GM19455 (cell line): ENCODE measurements at regions not wholly inside any gene's neighbourhood (a gene's known extent, or its start where the extent isn't known, plus 50 kb on each side); places are given as distances from the start of the nearest gene placed in this dataset.
A peak's percentile ranks its signal among the peaks of the same experiment; 100 is the strongest.
"Not testable (repeated sequence)": the region's sequence is repeated elsewhere in the genome, so short reads cannot be mapped to it uniquely, and the experiment has no call there.

ENCODE experiments used
- ATAC-seq: cut with Tn5 transposase; IDR thresholded peaks from one replicate; pipeline ENCODE4 v1.9.1; 2021; ENCODE audit not compliant: unreplicated experiment

DNA sequence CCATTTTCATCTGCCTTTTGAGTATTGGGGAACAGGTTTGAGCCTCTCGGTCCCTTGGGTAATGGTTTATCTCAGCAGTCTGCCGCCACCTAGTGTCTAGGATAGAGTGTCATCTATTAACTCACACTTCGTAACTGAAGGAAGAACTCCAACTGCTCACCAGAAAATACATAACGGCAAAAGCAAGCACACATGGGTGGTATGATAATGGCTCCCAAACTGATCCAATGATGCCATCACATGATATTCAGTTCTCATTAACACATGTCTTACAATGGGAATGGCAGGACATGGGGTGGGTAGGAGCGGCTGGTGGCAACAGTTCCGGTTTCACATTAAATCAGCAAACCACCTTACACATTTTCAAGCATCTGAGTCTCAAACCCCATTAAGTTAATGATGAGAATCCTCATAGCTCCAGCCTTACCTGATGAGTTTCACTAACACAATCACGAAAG lies 110.7 kb upstream of the PHACTR1 start:
- peak; percentile 49 for ATAC-seq

DNA sequence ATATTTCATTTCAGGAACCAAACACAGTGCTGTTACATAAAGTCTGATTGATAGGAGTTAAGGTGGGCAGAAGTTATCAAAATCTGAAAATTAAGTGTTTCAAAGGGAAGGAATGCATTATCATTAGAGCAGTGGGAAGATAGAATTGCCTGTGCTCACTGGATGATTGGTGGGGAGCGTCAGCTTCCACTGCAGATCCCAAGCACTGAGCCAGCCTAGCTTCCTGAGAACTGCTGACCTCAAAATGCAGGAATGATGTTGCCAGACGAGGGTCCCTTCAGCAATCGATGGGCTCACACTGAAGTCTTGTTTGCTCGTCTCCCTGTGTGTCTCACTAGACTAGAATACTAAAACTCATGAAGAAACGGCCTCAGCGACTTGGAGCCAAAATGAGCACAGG lies 110.0 kb upstream of the PHACTR1 start:
- ATAC-seq = no peak

DNA sequence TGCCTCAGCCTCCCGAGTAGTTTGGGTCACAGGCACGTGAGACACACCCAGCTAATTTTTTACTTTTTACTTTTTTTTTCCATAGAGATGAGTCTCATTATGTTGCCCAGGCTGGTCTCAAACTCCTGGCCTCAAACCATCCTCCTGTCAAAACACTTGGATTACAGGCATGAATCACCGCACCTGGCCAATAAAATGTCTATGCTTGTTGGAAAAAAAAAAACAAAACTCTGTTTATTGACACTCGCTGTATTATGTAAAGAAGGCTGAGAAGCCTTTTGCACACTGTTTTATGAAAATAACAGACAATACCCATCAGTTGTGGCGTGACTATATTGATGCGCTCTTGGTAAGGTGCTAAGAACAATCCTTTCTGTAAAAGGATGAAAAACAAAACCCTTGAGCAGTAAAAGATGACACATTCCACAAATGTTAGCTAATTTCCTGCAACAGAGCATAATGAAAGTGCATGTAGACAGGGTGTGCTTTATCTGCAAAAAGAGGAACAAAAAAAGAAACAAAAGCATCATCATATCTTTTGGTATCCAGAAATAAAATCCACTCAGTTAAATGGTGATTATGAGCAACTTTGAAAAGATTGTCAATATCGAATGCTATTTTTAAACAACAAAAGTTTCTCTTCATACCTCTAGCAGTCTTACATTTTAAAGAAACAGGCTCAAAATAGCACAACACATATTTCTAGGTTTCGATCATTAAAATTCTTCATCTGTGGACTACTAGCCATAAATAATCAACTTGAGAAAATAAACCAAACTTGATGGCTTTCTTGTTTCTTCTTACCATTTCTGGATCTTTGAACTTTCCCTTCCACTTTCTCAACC lies 108.3 kb upstream of the PHACTR1 start:
- ATAC-seq = peak; percentile 75

DNA sequence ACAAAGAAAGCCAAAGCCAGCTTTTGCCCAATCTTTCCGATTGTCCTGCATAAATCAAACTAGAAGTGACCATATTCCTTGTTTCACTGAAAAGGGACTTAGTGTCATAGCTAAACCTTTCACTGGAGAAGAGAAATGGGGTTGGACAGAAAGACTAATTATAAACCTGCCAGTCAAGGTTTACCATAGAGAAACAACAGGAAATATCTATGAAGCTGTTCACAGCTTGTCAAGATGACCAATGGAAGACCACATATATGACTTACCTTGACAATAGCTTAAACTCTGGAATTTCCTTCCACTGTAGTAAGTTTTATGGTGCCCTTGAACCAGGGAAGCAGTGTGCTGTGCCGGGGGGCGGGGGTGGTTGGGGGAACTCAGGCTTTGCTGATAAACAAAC lies 107.7 kb upstream of the PHACTR1 start:
- peak; percentile 8 for ATAC-seq

DNA sequence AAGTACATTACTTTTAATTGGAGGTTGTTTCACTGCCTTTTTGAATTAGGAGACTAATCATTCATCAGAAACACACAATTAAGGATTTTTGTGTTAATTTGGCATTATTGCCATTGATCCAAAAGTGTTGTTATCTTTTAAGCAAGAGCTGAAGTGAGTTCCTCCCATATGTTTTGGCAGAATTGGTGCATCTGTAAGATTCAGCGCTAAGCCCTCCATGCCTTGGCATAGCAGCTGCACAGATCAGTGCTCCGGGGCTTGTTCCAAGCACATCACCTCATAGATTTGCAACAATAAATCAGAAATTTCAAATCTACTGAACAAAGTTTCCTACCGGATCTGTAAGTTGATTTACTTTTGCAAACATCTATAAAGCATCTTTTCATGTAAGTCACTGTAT lies 106.8 kb upstream of the PHACTR1 start:
- ATAC-seq = no peak

DNA sequence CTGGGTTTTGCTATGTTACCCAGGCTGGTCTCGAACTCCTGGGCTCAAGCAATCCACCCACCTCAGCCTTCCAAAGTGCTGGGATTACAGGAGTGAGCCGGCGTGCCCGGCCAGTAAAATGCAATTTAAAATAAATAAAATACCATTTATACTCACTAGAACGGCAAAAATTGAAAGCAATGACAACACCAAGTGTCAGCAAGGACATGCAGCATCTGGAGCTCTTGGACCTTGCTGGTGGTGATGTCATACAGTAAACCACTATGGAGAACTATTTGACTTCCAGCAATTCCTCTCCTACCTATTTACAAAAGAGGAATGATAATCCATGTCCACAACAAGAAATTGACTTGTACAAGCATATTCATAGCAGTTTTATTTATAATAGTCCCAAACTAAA lies 105.7 kb upstream of the PHACTR1 start:
- no peak for ATAC-seq

DNA sequence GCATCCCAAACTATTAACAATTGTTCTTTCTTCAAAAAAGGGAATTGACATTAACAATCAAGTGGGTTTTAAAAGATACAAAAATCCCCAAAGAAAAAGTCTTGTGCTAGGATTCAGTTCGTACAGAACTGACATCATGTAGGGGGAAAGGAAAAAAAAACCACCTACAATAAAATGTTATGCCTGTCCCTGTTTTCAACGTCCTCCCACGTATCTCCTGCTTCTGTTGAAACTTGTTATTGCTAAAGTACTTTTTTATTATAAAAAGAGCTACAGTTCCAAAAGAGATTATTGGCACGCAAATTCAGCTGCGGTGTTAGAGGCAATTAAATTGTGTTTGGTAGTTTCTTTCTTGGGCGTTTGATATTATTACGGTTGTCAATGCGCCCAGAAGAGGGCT lies 102.8 kb upstream of the PHACTR1 start:
- no peak for ATAC-seq

DNA sequence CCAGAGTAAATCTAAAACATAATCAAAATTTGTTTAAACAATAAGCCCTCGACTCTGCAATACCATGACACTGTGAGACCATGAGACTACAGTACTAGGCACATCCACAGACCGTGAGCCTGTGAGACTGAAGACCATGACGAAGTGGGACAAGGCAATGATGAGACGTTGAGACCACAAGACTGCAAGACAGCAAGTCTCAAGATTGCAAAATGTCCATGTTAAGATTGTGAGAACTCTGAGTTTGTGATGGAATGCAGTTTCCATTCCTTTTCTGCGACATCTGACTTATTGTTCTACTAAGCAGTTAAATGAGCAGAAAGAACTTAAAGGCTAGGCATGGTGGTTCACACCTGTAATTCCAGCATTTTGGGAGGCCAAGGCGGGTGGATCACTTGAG lies 102.1 kb upstream of the PHACTR1 start:
- ATAC-seq = no peak

DNA sequence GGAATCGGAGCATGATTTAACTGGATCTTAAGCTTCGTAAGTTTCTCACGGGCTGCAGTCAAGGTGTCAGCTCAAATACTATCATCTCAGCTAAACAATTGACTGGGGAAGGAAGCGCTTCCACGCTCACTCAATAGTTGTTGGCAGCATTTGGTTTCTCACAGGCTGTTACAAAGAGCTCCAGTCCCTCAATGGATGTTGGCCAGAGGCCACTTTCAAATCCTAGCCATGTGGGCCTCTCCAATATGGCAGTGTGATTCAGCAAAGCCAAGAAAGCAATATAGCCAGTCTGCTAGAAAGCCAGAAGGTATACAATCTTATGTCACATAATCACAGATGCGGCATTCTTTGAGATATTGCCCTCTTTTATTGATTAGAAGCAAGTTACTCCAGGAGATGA lies 98.3 kb upstream of the PHACTR1 start:
- no peak for ATAC-seq

DNA sequence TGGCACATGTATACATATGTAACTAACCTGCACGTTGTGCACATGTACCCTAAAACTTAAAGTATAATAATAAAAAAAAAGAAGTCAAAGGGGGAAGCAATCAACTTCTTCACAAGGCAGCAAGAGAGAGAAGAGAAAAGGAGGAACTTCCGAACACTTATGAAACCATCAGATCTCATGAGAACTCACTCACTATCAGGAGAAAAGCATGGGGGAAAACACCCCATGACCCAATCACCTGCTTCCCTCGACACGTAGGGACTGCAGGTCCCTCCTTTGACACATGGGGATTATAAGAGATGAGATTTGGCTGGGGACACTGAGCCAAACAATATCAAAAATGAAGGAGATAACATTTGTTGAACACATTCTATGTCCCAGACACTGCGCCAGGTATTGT lies 94.8 kb upstream of the PHACTR1 start:
- no peak for ATAC-seq

DNA sequence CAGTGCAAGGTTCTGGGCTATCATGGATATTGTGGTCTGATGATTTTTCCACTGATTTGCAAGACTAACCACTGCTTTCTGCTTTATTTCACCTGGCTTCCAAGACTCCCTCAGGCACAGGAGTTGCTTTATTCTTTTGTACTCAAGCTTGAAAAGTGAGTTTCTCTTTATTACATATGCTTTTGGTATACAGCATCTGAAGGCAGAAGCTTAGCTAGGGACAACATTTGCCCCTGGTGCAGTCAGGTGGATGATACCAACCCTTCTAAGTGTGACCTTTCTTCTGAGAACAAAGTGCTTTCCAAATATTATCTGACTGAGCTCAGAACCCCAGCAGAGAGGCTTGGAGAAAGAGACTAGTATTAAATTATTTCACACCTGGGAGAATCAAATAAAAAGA lies 94.0 kb upstream of the PHACTR1 start:
- ATAC-seq = no peak

DNA sequence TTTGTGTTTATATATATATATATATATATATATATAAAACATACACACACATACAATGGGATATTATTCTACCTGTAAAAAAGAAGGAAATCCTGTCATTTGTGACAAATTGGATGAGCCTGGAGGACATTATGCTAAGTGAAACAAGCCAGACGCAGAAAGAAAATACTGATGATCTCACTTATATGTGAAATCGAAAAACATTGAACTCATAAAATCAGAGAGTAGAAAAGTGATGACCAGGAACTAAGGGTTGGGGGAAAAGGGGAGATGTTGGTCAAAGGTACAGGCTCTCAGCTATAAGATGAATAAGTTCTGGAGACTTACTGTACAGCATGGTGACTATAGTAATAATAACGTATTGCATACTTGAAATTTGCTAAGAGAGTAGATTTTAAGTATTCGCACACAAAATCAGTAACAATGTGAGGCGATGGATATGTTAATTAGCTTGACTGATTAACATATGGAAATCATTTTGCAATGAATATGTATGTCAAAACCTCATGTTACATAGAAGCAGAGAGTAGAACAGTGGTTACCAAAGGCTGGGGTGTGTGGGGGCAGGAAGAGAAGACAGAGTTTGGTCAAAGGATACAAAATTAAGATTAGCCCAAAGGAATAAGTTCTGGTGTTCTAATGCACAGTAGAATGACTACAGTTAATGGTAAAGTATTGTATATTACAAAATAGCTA lies 92.3 kb upstream of the PHACTR1 start:
- ATAC-seq = no peak

DNA sequence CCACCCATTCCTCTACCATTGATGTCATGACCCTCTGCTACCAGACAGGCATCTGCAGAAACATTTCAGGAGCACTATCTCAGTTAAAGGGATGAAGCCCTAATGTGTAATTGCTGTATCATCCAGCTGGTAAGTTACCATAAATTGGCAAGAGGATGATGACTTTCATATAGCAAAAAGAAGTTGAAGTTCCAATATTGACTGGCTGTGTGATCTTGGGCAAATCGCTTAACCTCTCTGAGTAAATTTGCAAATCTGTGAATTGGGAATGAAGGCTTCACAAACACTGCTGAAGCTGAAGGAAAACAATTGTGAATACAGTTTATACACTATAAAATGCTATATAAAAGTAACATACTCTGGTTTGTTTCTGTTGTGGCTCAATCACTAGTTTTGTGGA lies 89.5 kb upstream of the PHACTR1 start:
- ATAC-seq = no peak

DNA sequence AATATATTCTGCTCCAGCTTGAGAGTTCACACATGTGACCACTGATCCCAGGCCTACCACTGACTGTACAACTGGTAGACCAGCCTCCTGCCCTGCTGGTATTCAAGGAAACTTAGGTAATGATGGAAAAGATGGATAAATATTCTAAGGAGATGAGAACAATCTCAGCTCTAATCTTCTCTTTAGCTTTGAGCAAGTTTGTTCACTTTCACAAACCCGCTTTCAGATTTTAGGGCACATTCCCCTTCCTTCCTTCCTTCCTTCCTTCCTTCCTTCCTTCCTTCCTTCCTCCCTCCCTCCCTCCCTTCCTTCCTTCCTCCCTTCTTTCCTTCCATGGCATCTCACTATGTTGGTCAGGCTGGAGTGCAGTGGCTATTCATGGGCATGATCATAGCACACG lies 88.2 kb upstream of the PHACTR1 start:
- ATAC-seq = no peak

DNA sequence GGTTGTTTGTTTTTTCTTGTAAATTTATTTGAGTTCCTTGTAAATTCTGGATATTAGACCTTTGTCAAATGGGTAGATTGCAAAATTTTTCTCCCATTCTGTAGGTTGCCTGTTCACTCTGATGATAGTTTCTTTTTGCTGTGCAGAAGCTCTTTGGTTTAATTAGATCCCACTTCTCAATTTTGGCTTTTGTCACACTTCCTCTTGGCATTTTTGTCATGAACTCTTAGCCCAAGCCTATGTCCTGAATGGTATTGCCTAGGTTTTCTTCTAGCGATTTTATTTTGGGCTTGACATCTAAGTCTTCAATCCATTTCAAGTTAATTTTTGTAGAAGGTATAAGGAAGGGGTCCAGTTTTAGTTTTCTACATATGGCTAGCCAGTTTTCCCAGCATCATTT lies 82.8 kb upstream of the PHACTR1 start:
- not testable (repeated sequence) for ATAC-seq

DNA sequence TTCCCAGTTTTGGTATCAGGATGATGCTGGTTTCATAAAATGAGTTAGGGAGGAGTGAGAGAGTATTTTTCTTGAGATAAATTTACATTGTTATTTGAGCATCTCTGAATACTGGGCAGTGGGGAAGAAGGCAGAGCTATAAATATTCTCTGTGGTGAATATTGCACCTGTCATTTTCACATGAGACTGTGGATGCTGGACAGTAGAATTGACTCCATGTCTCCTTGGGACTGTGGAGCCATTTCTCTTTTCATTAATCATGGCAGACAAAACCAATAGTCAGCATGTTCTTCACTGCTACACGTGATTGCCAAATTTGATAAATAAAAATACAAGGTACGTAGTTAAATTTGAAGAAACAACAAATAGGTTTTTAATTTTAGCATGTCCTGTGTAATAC lies 81.2 kb upstream of the PHACTR1 start:
- no peak for ATAC-seq

DNA sequence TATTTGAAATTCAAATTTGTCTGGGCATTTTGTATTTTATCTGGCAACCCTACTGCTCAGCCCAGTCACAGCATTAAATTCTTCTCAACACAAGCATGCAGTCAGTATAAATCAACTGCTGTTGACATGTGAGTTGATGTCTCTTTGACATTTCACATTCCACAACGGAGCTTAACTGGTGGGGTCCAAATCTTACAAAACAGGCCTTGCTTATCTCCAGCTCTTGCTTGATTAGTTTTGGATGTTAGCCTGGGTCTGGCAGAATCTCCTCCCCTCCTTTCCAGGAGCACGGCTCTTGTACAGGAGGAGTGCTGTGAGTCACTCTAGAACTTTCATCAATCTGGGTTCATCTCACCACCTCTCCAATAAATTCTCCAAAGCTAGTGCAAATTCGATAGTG lies 80.8 kb upstream of the PHACTR1 start:
- no peak for ATAC-seq

DNA sequence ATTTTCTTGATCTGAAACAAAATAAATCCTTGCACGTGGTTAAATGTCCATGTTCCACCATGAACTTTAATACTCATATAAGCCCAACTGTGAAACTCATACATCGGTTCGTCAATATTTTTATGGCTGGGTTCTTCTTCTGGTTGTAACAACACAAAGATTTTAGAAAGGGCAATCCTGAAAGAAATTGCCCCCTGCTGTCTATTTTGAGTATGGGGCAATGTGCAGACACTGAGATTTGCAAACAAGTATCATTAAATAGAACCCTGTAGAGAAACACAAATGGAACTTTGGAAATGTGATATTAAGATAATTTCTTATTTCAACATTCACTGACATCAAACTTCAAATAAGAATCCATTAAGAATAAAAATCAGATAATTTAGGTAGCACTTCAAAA lies 80.2 kb upstream of the PHACTR1 start:
- no peak for ATAC-seq

DNA sequence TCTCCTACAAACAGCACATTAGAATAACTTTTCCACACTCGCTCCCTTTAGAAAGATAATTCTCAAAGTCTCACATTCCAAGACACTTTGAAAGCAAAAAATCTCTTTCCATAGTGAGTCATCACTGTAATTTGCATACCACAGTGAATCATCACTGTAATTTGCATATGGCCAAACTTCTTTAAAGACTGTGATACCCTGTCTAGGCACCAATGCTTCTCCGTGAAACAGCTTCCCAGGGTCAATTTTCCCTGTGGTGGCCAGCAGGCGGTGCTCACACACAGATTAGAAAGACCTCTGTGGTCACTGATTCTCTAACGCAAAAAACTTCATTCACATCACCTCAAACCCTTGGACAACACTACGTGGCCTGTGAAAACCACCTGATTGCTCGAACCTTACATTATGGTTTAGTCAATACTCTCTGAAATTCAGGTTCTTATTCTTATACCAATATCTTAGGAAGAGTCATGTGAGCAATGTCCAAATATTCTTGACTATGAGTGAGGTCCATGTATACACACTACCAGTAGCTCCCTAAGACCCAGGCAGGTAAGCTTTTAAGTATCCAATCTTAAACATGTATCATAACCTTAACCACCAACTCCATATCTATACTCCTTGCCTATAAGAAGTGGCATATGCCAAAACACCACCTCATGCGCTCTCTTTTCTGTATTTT lies 78.5 kb upstream of the PHACTR1 start:
- ATAC-seq = no peak

DNA sequence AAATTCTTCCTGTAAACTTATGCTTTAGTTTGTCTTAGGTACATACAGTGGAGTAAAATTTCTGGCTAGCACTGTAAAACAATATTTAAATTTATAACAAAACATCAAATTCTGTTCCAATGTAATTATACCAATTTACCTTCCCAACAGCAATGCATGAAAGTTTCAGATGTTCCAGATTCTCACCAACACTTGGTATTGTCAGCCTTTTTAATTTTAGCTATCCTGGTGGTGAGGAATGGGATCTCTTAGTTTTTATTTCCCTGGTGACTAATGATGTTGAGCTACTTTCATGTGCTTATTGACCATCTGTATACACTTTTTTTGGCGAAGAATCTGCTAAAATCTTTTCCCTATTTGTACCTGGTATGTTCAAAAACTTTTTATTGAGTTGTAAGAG lies 76.1 kb upstream of the PHACTR1 start:
- no peak for ATAC-seq

DNA sequence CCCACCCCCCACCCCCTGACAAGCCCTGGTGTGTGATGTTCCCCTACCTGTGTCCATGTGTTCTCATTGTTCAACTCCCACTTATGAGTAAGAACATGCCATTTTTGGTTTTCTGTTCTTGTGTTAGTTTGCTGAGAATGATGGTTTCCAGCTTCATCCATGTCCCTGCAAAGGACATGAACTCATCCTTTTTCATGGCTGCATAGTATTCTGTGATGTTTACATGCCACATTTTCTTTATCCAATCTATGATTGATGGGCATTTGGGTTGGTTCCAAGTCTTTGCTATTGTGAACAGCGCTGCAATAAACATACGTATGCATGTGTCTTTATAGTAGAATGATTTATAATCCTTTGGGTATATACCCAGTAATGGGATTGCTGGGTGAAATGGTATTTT lies 74.8 kb upstream of the PHACTR1 start:
- not testable (repeated sequence) for ATAC-seq

DNA sequence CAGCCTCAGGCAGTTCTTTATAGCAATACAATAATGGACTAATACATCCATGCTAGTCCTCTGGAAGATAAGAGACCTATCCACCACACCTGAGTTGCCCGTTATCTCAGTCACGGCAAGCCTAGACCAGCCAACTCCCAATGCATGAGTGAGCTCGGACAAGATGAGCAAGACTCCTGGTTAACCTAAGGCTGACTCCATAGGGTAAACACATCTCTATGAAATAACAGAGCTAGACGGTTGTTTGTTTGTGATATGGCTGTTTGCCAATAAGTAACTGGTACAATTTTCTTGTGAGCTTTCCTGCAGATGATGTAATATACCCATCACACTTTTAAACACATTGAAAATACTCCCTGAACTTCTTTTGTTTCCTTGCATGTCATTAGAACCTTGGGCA lies 70.6 kb upstream of the PHACTR1 start:
- ATAC-seq = no peak
